CD1c-positive myeloid dendritic cell (primary cell): ENCODE measurements at regions not wholly inside any gene's neighbourhood (a gene's known extent, or its start where the extent isn't known, plus 50 kb on each side); places are given as distances from the start of the nearest gene placed in this dataset.

Source experiments
- DNase-seq: peaks from one replicate; pipeline ENCODE4 v3.0.0-alpha.2; 2016; ENCODE audit errors: extremely low spot score

DNA sequence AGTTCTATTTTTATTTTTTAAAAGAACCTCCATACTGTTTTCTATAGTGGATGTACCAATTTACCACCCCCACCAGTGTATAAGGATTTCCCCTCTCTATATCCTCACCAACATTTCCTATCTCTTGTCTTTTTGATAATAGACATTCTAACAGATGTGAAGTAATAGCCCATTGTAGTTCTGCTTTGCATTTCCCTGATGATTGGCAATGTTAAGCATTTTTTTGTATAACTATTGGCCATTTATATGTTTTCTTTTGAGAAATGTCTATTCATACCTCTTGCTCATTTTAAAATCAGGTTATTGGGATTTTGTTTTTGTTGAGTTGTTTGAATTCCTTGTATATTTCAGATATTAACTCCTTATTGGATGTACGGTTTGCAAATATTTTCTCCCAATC, 251.1 kb upstream of the HTR2C start:
- DNase-seq, result no peak

DNA sequence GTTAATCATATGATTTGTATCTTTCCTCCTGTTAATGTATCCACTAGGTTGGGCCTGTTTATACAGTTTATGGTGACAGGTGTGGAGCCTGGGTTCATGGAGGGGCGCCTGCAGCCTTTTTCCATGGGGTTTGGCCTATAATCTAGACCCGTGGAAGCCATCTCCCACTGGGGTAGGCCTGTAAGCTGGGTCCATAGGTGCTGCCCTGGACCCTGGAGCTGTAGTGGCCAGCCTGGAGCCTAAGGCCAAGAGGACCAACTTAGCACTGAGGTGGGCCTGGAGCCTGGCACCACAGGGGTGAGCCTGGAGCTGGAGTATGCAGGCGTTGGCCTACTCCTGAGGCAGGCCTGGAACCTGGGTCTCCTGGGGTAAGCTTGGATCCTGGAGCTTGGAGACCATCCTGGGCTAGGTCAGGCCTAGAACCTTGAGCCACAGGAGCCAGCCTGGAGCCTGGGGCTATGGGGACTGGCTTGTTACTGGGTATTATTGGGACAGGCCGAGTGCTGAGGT, 249.4 kb upstream of the HTR2C start:
- DNase-seq, result no peak

DNA sequence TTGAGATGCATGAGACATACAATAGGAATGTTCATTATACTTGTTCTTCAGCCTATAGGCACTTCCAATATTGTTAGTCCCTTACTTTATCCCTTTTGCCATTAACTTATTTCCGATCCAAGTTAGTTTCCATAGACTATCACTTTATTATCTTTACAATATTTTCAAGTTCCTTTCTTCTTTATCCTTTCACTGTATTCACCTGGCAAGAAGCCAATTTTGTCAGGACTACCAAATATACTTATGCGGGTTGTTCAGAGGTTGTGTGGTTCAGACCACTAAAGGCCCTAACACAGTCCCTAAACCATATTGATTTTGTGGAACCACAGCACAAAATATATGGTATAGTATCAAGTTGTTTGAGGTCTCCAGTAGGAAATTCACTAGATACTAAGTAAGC, 245.0 kb upstream of the HTR2C start:
- no peak for DNase-seq

DNA sequence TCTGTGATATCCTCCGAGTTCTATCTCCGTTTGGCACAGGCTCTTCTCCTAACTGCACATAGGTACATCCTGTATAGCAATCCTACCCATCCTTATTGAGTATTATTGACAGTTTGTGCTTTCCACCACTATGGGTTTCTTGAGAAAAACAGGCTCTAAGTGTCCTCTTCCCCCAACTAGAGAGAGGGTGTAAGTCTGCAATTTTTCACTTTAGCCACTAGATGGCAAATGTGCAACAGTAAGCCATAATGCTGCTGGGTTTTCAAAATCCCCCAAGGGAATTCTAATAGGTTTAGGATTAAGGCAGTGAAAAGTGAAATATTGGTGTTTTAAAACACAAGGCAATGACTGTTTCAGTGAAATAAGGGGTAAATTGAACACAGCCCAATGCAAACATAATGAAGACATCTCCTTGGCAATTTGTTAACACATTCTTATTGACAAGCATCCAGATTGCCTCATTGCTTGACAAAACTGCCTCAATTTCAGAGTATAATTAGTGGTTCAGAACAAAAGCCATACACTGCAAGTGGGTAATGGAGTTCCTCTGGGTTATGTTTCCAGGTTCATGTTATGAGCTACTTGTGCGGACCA, 239.0 kb upstream of the HTR2C start:
- DNase-seq, result peak; percentile 4

DNA sequence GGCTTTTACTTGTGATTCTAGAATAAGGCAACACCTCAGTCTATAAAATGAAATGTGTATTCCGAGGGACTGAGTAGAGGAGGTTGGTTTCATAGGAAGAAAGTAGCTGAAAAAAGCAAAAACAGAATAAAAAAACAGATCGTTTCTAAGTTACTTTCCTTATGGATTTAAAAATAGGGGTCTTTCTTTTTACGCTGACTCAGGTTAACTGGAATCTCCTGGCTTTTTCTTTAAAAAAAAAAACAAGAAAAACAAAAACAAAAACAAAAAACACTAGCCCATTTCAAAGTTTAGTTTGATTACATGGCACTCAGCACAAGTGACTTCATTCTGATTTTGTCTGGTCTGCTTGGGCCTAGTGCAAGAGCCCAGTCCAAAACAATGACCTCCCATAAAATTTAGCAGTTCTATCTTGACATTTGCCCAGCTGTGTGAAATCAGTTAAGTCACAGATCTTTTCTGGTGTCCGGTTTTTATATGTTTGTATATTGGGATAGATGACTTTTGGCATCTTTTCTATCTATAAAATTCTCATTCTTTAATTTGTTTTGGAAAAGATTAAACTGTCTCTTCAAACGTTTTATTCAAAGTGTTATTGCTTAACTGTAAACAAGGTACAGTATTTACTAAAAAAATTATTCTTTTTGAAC, 222.7 kb upstream of the HTR2C start:
- no peak for DNase-seq

DNA sequence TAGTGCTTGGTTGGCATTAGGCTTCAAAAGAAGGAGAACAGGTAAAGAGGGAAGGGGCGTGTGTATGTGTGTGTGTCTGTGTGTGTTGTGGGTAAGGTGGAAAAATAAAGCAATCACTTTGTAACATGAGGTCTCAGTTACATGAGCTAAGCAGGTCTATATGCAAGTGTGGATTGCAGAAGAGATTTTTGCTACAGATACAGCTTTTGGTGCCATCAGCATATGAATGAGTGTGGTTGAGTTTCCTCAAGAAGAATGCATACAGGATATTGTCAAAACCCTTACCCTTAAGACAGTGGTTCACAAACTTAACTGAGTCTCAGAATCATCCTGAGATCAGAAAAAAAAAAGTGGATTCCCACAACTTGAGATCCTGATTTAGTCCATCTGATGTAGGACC, 220.5 kb upstream of the HTR2C start:
- no peak for DNase-seq

DNA sequence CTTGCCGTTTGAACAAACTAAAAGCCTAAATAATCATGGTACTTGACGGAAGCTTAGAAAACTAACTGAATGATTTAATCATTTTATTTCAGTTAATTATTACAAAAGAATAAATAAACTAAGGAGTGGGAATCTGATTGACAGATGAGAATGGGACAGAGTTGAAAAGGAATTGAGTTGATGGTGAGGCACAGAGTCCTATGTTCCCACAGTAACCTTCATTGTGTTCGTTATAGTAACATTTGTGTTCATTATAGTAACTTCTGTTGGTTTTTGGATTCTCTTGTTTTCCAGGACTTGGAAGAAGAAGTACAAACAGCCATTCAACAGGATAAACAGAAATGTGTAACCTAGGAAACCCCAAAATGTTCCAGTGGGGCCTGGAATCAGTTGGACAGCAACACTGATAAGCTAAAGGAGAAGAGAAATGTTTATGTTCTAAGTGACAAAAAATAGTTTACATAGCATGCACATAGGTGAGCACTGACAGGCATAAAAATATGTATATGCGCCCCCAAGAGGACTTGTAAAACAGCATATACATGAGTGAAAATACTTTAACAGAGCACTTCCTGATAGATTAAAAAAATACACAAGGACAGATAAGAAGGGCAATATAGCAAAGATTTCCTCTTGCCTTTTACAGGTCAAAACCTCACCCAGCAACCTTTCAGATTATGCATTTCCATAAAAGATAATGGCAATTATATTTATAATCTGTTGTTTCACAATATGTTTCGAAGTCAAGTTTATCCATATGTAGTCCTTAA, 218.6 kb upstream of the HTR2C start:
- no peak for DNase-seq

DNA sequence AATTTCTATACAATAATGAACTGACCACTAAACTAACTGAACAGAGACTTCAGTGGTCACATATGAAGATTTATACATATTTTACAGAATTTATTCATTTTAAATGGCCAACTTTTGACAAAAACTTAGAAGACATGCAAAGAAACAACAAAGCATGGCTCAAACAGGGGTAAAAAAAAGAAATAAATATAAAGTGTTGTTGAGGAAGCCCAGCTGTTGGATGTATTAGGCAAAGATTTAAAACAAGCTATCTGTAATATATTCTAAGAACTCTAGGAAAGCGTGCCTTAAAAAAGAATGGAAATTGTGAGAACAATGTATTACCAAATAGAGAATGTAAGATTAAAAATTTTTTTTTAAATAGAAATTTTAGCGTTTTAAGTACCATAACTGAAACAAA, 210.9 kb upstream of the HTR2C start:
- no peak for DNase-seq

DNA sequence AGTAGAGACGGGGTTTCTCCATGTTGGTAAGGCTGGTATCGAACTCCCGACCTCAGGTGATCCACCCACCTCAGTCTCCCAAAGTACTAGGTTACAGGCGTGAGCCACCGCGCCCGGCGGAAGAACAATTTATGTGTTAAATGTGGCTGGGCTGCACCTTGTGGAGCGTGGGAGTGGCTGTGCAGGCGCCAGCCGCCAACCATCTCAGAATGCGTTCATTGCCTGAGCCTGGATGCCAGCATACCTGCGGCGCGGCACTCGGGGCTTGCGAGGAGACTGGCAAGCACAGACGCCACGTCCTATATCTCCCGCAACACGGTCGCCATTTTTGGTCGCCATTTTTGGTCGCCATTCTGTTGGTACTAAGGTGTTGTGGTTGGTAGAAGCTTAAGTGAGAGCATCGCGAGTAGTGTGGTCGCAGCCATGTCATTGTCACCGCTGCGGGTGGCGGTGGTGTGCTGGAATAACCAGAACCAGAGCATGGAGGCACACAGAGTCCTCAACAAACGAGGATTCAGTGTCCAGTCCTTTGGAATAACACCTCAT, 193.6 kb upstream of the HTR2C start:
- DNase-seq, result no peak
